ENCODE measurements at regions not wholly inside any gene's neighbourhood (a gene's known extent, or its start where the extent isn't known, plus 50 kb on each side); places are given as distances from the start of the nearest gene placed in this dataset.

GRCh38 chr5:40386289-40386688 is 293.4 kb upstream of the PTGER4 start:
- no peak for DNase-seq (ENCODE audit: low read depth in 2 of 2)

DNA sequence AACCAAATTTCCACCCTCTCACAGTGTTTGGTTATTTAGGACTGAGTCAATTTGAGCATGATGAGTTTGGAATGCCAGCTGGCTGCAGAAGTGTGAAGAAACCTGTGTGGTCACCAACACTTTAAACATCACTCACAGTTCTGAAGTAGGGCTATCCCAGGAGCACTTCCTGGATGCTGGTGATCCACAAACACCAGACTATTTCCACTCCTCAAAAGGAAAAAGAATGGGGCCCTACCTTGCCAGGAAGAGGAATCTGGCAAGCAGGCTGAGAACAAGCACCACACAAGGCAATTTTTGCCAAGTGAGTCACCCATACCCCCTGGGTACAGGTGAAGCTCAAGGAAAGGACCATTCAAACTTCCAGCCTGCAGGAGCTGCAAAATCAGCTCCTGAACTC is 294.2 kb upstream of the PTGER4 start:
- DNase-seq (ENCODE audit: low read depth in 2 of 2), result no peak

GRCh38 chr5:40384782-40385390 is 294.8 kb upstream of the PTGER4 start:
- DNase-seq (ENCODE audit: low read depth in 2 of 2), result no peak

DNA sequence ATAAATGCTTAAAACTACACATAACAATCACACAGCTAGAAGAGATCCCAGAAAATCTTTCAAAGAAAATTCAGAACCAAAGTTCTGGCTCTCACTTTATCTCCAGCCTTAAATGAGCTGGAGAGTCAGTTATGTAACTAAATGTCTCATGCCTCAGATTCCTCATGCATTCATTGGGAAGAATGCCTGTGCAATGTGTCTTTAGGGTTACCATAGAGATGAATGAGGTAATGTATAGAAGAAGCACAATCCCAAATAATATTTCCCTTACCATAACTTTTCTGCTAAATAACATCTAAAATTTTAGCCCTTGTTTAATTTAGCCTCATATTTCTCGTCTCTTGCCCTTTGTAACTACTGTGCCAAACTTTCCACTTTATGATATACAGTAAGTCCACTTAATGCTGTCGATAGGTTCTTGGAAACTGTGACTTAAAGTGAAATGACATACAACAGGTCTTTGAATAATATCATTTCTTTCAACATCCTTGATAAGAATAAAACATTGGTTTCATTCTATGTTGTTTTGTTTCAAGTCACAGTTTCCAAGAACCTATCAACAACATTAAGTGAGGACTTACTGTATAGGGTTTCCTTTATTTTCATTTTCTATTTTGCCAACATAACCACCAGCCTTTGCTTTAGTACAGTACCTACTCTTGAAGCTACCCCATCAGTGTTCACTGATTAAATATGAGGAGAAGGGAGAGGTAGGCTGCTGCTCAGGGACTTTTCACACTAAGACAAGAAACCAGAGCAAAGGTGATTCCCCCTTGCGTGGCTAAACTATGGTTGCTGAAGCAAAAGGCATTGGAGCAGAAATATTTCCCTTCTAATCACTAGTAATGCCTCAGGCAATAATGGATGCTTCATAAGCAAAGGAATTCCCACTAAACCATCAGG is 295.7 kb upstream of the PTGER4 start:
- DNase-seq (ENCODE audit: low read depth in 2 of 2), result no peak

- no peak for DNase-seq (ENCODE audit: low read depth in 2 of 2)
These were observed 297.9 kb upstream of the PTGER4 start for GRCh38 chr5:40381676-40382363.

DNA sequence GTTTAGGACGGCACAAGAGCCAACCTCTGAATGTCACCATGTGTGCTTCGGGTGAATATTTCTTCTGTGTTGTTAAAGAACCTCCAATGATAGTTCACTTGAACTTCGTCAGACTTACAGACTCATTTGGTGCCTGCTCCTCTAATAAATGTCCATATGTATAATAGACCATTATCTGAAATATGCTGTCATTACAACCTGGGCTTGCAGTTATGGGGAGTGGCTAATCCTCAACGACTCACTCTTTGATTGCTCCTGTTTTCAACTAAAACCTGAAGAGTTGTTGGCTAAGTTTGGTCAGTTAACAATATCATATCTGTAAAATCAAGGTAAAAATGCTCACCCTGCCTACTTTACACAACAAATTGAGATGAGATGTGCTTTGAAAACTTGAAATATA is 298.7 kb upstream of the PTGER4 start:
- DNase-seq (ENCODE audit: low read depth in 2 of 2), result no peak

GRCh38 chr5:40378396-40379177 is 301.1 kb upstream of the PTGER4 start:
- no peak for DNase-seq (ENCODE audit: low read depth in 2 of 2)

DNA sequence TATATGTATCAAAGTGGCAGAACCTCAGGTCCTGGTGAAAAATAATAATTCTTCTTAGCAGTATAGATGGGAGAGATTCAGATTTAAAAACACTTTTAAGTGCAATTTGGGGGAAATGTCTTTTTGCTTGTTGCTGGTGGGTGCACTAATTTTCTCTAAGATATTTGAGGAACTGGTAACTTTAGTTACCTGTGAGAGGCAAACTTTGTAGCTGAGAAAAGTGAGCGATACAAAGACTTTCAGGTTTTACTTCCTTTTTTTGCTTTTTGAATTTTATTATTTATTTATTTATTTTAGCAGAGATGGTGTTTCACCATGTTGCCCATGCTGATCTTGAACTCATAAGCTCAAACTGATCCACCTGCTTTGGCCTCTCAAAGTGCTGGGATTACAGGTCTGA is 303.1 kb upstream of the PTGER4 start:
- DNase-seq (ENCODE audit: low read depth in 2 of 2), result no peak

DNA sequence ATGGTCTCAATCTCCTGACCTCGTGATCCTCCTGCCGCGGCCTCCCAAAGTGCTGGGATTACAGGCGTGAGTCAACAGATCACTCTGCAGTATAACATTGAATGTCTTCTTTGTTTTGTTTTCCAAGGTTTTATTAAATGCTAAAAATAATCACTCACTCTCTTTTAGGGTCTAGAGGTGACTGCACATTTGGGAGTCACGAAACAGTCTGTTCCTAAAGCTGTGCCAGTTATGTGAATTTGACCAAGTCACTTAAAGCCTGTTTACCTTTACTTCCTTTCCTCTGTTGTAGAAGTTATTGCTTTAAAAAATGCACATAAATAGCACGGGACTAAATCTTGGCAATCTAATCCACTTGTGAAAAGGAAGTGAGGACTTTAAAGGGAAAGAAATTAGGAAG is 304.9 kb upstream of the PTGER4 start:
- no peak for DNase-seq (ENCODE audit: low read depth in 2 of 2)

DNA sequence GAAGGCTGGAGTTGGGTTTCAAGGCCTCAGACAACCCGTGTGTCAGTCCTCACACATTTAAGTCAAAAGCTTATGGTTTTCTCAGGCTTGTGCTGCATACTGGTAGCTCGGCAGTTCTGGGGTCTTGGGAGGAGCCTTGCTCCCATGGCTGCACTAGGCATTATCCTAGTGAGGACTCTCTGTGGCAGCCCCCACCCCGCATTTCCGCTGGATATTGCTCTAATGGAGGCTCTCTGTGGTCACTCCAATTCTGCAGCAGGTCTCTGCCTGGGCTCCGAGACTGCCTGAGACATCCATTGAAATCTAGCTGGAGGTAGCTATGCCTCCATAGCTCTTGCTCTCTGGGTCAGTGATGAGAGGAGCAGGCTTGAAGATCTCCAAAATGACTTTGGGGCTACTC is 311.5 kb upstream of the PTGER4 start:
- DNase-seq (ENCODE audit: low read depth in 2 of 2), result no peak

DNA sequence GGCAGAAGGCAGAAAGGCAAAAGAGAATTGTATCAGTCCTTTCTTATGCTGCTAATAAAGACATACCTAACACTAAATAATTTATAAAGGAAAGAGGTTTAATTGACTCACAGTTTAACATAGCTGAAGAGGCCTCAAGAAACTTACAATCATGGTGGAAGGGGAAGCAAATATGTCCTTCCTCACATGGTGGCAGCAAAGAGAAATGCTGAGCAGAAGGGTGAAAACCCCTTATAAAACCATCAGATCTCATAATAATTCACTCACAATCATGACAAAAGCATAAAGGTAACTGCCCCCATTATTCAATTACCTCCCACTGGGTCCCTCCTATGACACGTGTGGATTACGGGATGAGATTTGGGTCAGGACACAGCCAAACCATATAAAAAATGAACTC is 312.5 kb upstream of the PTGER4 start:
- no peak for DNase-seq (ENCODE audit: low read depth in 2 of 2)

GRCh38 chr5:40365342-40366330 is 314.1 kb upstream of the PTGER4 start:
- no peak for DNase-seq (ENCODE audit: low read depth in 2 of 2)

GRCh38 chr5:40364441-40364840 is 315.3 kb upstream of the PTGER4 start:
- no peak for DNase-seq (ENCODE audit: low read depth in 2 of 2)

- no peak for DNase-seq (ENCODE audit: low read depth in 2 of 2)
These were observed 318.3 kb upstream of the PTGER4 start for GRCh38 chr5:40361378-40361777.

- DNase-seq (ENCODE audit: low read depth in 2 of 2), result no peak
These were observed 319.0 kb upstream of the PTGER4 start for GRCh38 chr5:40360685-40361084.

- no peak for DNase-seq (ENCODE audit: low read depth in 2 of 2)
These were observed 319.9 kb upstream of the PTGER4 start for GRCh38 chr5:40359832-40360231.

GRCh38 chr5:40359093-40359492 is 320.6 kb upstream of the PTGER4 start:
- no peak for DNase-seq (ENCODE audit: low read depth in 2 of 2)

DNA sequence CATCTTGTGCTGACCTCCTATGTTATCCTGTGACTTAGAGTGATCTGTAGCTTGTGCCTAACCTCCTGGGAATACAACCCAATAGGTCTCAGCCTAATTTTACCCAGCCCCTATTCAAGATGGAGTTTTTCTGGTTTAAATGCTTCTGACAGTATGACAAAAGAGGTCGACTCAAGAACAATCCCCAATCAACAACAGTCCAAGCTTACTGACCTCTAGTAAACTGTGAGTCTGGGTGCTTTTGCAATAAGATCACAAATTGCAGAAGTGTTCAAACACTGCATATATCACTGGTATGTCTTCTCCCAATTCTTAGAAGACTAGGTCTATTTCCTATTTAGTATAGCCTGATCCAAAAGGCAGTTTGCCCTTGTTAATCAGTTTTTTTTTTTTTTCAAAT is 323.5 kb upstream of the PTGER4 start:
- no peak for DNase-seq (ENCODE audit: low read depth in 2 of 2)

- DNase-seq (ENCODE audit: low read depth in 2 of 2), result no peak
These were observed 323.9 kb upstream of the PTGER4 start for GRCh38 chr5:40355846-40356245.

- DNase-seq (ENCODE audit: low read depth in 2 of 2), result no peak
These were observed 324.5 kb upstream of the PTGER4 start for GRCh38 chr5:40355181-40355580.

- no peak for DNase-seq (ENCODE audit: low read depth in 2 of 2)
These were observed 325.5 kb upstream of the PTGER4 start for GRCh38 chr5:40354171-40354570.

All from stimulated activated CD8-positive, alpha-beta memory T cell treated with anti-CD3 and anti-CD28 coated beads, Interleukin-7, amount 100 ng/mL, for 1 hour (primary cell).